Neural crest cell (in vitro differentiated cells): ENCODE measurements at regions not wholly inside any gene's neighbourhood (a gene's known extent, or its start where the extent isn't known, plus 50 kb on each side); places are given as distances from the start of the nearest gene placed in this dataset.

ENCODE experiments used
- DNase-seq: peaks from one replicate; pipeline ENCODE4 v3.0.0; 2021; ENCODE audit warnings: low read depth, mixed read lengths, low spot score
- H3K27ac Mint-ChIP-seq: one replicate; pipeline ENCODE4 v1.8.0; 2021; ENCODE audit warnings: mild to moderate bottlenecking, mixed read lengths; ENCODE audit not compliant: unreplicated experiment
- H3K27me3 Mint-ChIP-seq: 2 replicates; pipeline ENCODE4 v1.8.0; 2021; ENCODE audit warnings: low read depth, mild to moderate bottlenecking, mixed read lengths
- H3K36me3 Mint-ChIP-seq: 2 replicates; pipeline ENCODE4 v1.8.0; 2021; ENCODE audit warnings: low read depth, mild to moderate bottlenecking, mixed read lengths
- H3K4me1 Mint-ChIP-seq: 2 replicates; pipeline ENCODE4 v1.8.0; 2021; ENCODE audit warnings: mixed read lengths
- H3K4me3 Mint-ChIP-seq: one replicate; pipeline ENCODE4 v1.8.0; 2021; ENCODE audit warnings: mild to moderate bottlenecking, mixed read lengths
- H3K9me3 Mint-ChIP-seq: 2 replicates; pipeline ENCODE4 v1.8.0; 2021; ENCODE audit warnings: mixed read lengths
- TF ChIP-seq, protein P1 (sequence below): fragments of 200-600 bp; sonication (generic); conservative IDR thresholded peaks from 2 replicates; pipeline ENCODE4 v1.5.0; 2021; ENCODE audit warnings: antibody characterized with exemption, mild to moderate bottlenecking

- Mint-ChIP-seq H3K27me3 (peaks cover 27% of the 10 kb centered on the region), H3K4me3 (no peak overlapping the region), H3K36me3 (no peaks in the 10 kb centered on the region), H3K27ac (no peak overlapping the region), H3K4me1 (peaks cover 7% of the 10 kb centered on the region), H3K9me3 (peaks cover 4% of the 10 kb centered on the region)
- no peak for DNase-seq
- TF ChIP-seq, protein P1, sequence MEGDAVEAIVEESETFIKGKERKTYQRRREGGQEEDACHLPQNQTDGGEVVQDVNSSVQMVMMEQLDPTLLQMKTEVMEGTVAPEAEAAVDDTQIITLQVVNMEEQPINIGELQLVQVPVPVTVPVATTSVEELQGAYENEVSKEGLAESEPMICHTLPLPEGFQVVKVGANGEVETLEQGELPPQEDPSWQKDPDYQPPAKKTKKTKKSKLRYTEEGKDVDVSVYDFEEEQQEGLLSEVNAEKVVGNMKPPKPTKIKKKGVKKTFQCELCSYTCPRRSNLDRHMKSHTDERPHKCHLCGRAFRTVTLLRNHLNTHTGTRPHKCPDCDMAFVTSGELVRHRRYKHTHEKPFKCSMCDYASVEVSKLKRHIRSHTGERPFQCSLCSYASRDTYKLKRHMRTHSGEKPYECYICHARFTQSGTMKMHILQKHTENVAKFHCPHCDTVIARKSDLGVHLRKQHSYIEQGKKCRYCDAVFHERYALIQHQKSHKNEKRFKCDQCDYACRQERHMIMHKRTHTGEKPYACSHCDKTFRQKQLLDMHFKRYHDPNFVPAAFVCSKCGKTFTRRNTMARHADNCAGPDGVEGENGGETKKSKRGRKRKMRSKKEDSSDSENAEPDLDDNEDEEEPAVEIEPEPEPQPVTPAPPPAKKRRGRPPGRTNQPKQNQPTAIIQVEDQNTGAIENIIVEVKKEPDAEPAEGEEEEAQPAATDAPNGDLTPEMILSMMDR: no peak
Measured at GRCh38 chr16:49100366-49100765, 181.3 kb downstream of the CBLN1 start.

DNA sequence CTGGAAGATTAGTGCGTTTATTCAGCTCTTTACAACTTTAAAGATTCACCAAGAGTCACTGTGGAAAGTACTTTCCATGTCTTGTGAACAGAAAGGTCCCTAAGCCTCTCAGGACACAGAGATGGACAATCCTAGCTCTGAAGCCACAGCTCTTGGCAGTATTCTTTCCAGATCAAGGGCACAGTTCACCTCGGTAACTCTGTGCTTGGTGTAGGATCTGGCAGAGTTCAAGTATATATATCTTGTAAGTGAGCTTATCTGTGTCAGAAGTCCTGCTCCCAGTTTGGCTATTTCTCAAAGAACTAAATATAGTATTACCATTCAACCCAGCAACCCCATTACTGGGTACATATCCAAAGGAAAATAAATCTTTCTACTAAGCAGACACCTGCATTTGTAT, 183.7 kb downstream of the CBLN1 start:
- Mint-ChIP-seq H3K27ac (no peak overlapping the region), H3K27me3 (peaks cover 41% of the 10 kb centered on the region), H3K9me3 (peaks cover 4% of the 10 kb centered on the region), H3K4me1 (peaks cover 7% of the 10 kb centered on the region), H3K4me3 (no peak overlapping the region), H3K36me3 (no peaks in the 10 kb centered on the region)
- no peak for DNase-seq
- TF ChIP-seq, protein P1: no peak

- H3K36me3 Mint-ChIP-seq: no peaks in the 10 kb centered on the region
Measured at GRCh38 chr16:49096176-49096945, 185.3 kb downstream of the CBLN1 start.

DNA sequence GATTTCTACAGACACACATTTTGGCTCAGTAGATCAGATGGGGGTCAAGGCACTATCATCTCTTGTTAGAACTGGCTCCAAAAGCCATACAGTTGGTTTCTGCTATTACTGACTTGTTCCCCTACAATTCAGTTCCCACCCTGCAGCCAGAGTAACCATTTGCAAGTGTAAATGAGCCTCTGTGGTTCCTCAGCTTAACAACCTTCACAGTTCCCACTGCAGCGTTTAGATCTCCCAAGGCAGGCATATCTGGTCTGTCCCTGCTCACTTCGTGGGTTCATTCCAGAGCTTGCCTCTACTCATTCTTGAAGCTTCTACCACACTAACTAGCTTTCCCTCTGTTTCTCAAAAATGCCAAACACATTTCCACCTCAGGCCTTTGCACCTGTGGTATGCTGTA, 186.1 kb downstream of the CBLN1 start:
- no peak for DNase-seq
- no peaks in the 10 kb centered on the region for H3K9me3 Mint-ChIP-seq
- no peak overlapping the region for H3K27ac Mint-ChIP-seq
- H3K4me3 Mint-ChIP-seq: no peak overlapping the region
- H3K36me3 Mint-ChIP-seq: no peaks in the 10 kb centered on the region
- TF ChIP-seq, protein P1: no peak
- H3K27me3 Mint-ChIP-seq: peaks cover 63% of the 10 kb centered on the region
- peaks cover under 1% of the 10 kb centered on the region for H3K4me1 Mint-ChIP-seq

More at GRCh38 chr16:49096176-49096945, 185.3 kb downstream of the CBLN1 start:
- Mint-ChIP-seq H3K27ac (no peak overlapping the region), H3K4me3 (no peak overlapping the region), H3K9me3 (peaks cover 4% of the 10 kb centered on the region), H3K4me1 (peaks cover 7% of the 10 kb centered on the region), H3K27me3 (peaks cover 57% of the 10 kb centered on the region)
- no peak for DNase-seq
- TF ChIP-seq, protein P1: no peak

- no peak overlapping the region for H3K4me3 Mint-ChIP-seq
- no peaks in the 10 kb centered on the region for H3K9me3 Mint-ChIP-seq
- DNase-seq: no peak
- H3K4me1 Mint-ChIP-seq: no peaks in the 10 kb centered on the region
- no peaks in the 10 kb centered on the region for H3K36me3 Mint-ChIP-seq
- TF ChIP-seq, protein P1: no peak
- H3K27ac Mint-ChIP-seq: no peak overlapping the region
- peaks cover 64% of the 10 kb centered on the region for H3K27me3 Mint-ChIP-seq
Measured at GRCh38 chr16:49094471-49094870, 187.2 kb downstream of the CBLN1 start.
